Esophagus squamous epithelium (tissue), 5 donors: ENCODE measurements at regions not wholly inside any gene's neighbourhood (a gene's known extent, or its start where the extent isn't known, plus 50 kb on each side); places are given as distances from the start of the nearest gene placed in this dataset.
"Not testable (repeated sequence)": the region's sequence is repeated elsewhere in the genome, so short reads cannot be mapped to it uniquely, and the experiment has no call there.

Experiments used
- DNase-seq: peaks from one replicate; lab custom pipeline; 2025; lab: John Stamatoyannopoulos, UW
- H3K27ac ChIP-seq, 4 donors: fragments of 200-600 bp; sonication (generic); one replicate each; pipeline ENCODE4 v1.5.1; 2016 to 2019; ENCODE audit warnings: mild to moderate bottlenecking in 1 of 4
- H3K27me3 ChIP-seq, 4 donors: fragments of 200-600 bp; sonication (generic); 1 replicate in 3 of 4; 2 replicates in 1 of 4; pipeline versions ENCODE4 v1.5.1 to v1.6.0; 2017 to 2021; ENCODE audit warnings: antibody characterized with exemption in 1 of 4
- H3K36me3 ChIP-seq, 3 donors: fragments of 200-600 bp; sonication (generic); one replicate each; pipeline ENCODE4 v1.5.1; 2016 to 2019
- H3K4me1 ChIP-seq, 3 donors: fragments of 200-600 bp; sonication (generic); one replicate each; pipeline ENCODE4 v1.5.1; 2017 to 2019
- H3K4me3 ChIP-seq, 4 donors: fragments of 200-600 bp; sonication (generic); 1 replicate in 3 of 4; 2 replicates in 1 of 4; pipeline ENCODE4 v1.5.1; 2016 to 2019; ENCODE audit warnings: mild to moderate bottlenecking in 2 of 4, moderate library complexity in 1 of 4
- H3K9me3 ChIP-seq, 3 donors: fragments of 200-600 bp; sonication (generic); one replicate each; pipeline ENCODE4 v1.5.1; 2016 to 2019
- CTCF ChIP-seq, 6 experiments: fragments of 450-650 bp in 4 of 6; fragments of 200-600 bp in 2 of 6; sonication (generic) in 2 of 6; IDR thresholded peaks; one replicate each; pipeline ENCODE4 v1.5.1; 2016 to 2019; ENCODE audit warnings: antibody characterized with exemption in 6 of 6, mild to moderate bottlenecking in 4 of 6, moderate library complexity in 4 of 6
- POLR2A ChIP-seq, 4 donors: fragments of 450-650 bp; IDR thresholded peaks; one replicate each; pipeline ENCODE4 v1.6.1; 2017; ENCODE audit warnings: antibody characterized with exemption in 4 of 4, mild to moderate bottlenecking in 4 of 4, moderate library complexity in 3 of 4
- whole genome bisulfite sequencing, 2 donors: methylation state at CpG; one replicate each; pipeline ENCODE4 v1.1.5; 2018; 5-methylcytosine and 5-hydroxymethylcytosine counted together
- intact Hi-C: fragments of 100-400 bp; cut with DNase I; formaldehyde crosslinking; loops from one replicate; pipeline ENCODE4 v1.15.0; 2022
- donor health status: DM: yes; HTN: yes; CAD: no.

DNA sequence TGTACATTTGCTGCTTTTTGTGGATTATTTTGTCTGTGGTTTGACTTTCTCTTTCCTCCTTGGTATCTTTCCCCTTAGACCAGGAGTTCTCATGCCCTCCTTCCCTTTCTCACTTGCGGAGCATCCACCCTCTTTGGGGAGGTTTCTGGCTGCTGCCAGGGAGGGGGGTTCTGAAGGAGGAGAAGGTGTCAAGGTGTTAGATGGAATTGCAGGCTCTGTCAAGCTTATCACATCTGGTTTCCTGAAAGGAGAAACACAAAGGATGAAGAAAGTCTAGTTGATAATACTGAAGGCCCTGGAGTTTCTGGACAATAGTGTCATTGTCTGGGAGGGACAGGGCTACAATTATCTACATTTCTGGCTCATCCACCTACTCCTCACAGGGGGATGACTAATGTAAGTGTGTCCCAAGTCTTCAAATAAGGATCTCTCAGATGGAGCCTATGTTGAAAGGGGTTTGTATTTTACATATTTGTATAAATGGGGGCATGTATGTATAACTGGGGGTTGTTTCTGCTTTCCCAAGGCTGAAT is 217.3 kb upstream of the CCDC196 start:
- Histone ChIP-seq H3K27ac (no peak overlapping the region), H3K4me1 (no peaks in the 10 kb centered on the region), H3K4me3 (no peak overlapping the region), H3K9me3 (no peaks in the 10 kb centered on the region), H3K27me3 (no peaks in the 10 kb centered on the region), H3K36me3 (no peaks in the 10 kb centered on the region)
- 82 to 86% methylated on average over 1 of the region's 1 CpG for WGBS, 2 donors
- no peak for DNase-seq
- intact Hi-C loops, result no loop called here
- TF ChIP-seq CTCF (IDR thresholded peaks at IDR 0.05) (no peak), POLR2A (IDR thresholded peaks at IDR 0.05) (no peak)

GRCh38 chr14:66272221-66272620 is 213.9 kb upstream of the CCDC196 start:
- Histone ChIP-seq H3K36me3 (no peaks in the 10 kb centered on the region), H3K27me3 (no peaks in the 10 kb centered on the region), H3K4me1 (no peaks in the 10 kb centered on the region), H3K9me3 (no peaks in the 10 kb centered on the region), H3K27ac (no peak overlapping the region), H3K4me3 (no peak overlapping the region)
- no peak for DNase-seq
- TF ChIP-seq POLR2A (IDR thresholded peaks at IDR 0.05) (no peak), CTCF (IDR thresholded peaks at IDR 0.05) (no peak)
- WGBS, 2 donors, result 69 to 71% methylated on average over 1 of the region's 1 CpG
- intact Hi-C loops, result no loop called here

- no peak for DNase-seq
- no peaks in the 10 kb centered on the region for H3K27me3 ChIP-seq
- H3K9me3 ChIP-seq, result no peaks in the 10 kb centered on the region
- TF ChIP-seq CTCF (IDR thresholded peaks at IDR 0.05) (no peak), POLR2A (IDR thresholded peaks at IDR 0.05) (no peak)
- H3K36me3 ChIP-seq, result no peaks in the 10 kb centered on the region
- no peaks in the 10 kb centered on the region for H3K4me1 ChIP-seq
- 38 to 57% methylated on average over 1 of the region's 1 CpG for WGBS, 2 donors
- intact Hi-C loops, result no loop called here
- H3K27ac ChIP-seq, result no peak overlapping the region
- H3K4me3 ChIP-seq, result no peak overlapping the region
Measured at GRCh38 chr14:66273261-66273832, 212.8 kb upstream of the CCDC196 start.

- intact Hi-C loops, H3K4me1 ChIP-seq, H3K4me3 ChIP-seq, H3K36me3 ChIP-seq, H3K27ac ChIP-seq, H3K27me3 ChIP-seq, H3K9me3 ChIP-seq, DNase-seq: not testable (repeated sequence)
- 75 to 83% methylated on average over 3 of the region's 3 CpGs for WGBS, 2 donors
Measured at GRCh38 chr14:66278418-66278817, 207.8 kb upstream of the CCDC196 start.

DNA sequence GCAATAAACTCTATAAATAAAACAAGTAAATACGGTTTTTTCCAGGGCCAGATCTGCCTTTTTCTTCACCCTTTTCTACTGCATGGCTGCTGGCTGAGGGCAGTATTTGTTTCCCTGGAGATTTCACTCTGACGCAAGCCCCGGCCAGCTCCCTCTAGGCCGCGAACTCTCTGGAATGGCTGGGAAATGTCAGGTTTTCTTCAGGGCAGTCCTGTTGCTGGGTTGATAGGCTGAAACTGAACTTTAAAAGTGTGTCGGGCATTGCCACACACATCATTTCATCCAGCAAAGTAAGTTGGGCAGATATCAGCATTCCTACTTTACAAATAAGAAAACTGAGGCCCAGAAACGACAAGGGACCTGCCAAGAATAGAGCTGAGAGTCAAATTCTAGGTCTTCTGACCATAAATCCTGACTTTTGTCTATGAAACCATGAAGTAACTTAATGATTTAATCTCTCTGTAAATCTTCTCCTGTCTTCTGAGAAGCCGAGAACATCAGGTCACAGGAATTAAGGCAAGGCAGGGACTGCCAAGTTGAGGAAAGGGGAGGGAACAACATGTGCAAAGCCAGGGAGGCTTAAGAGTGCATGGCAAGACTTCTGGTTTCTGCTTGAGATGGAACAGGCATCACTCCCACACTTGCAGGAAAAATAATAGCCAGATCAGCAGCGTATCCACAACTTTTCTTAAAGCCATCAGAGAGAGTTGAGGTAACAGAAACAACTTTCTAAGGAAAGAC is 205.0 kb upstream of the CCDC196 start:
- Histone ChIP-seq H3K27ac (peak overlapping the region in 3 of 4 donors; percentile 39 to 65 (median 52)), H3K4me1 (peaks cover 0 to 3% (median 0%) of the 10 kb centered on the region in 3 donors), H3K36me3 (no peaks in the 10 kb centered on the region), H3K4me3 (peak overlapping the region in 1 of 4 donors; percentile 12), H3K9me3 (no peaks in the 10 kb centered on the region), H3K27me3 (no peaks in the 10 kb centered on the region)
- TF ChIP-seq CTCF (IDR thresholded peaks at IDR 0.05) (no peak), POLR2A (IDR thresholded peaks at IDR 0.05) (no peak)
- intact Hi-C loops, result no loop called here
- DNase-seq, result no peak
- WGBS, 2 donors, result 53 to 69% methylated on average over 8 to 9 of the region's 9 CpGs
